ENCODE measurements at regions not wholly inside any gene's neighbourhood (a gene's known extent, or its start where the extent isn't known, plus 50 kb on each side); places are given as distances from the start of the nearest gene placed in this dataset.

DNA sequence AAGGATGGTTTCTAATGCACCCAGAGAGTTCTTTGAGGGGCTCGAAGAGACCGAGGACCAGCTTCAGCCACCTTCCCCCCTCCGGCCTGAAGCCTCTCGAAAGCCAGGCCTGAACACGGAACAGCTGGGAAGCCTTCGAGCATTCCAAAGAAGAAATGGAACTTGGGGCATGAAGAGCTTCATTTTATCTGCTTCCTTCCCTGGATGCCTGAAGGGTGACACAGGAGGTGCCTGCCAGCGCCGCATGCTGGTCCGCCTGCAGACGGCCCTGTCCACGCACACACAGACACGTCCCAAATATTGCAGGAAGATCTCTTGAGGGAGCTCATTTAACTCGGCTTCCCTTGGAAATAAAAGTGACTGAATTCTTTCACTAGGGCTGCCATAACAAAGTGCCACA lies 73.7 kb downstream of the TOMM20 start:
- Histone ChIP-seq H3K23me2 (ENCODE audit: insufficient read length, low read depth, low read length, poor library complexity, severe bottlenecking) (no peaks in the 10 kb centered on the region), H2BK15ac (ENCODE audit: low read depth, low read length) (no peak overlapping the region), H4K8ac (replicated peaks; ENCODE audit: insufficient read length, low read depth, low read length) (no peak overlapping the region), H3K79me2 (ENCODE audit: insufficient read depth, low read length) (no peaks in the 10 kb centered on the region), H3K4me2 (ENCODE audit: insufficient read depth, insufficient read length, low read length) (no peak overlapping the region), H2BK5ac (ENCODE audit: insufficient read length, low read length) (no peak overlapping the region), H4K5ac (ENCODE audit: insufficient read length, low read depth, low read length) (no peak overlapping the region), H3K4ac (ENCODE audit: low read depth, low read length) (no peak overlapping the region), H3K9ac (ENCODE audit: extremely low read depth, insufficient read length, low read length) (no peak overlapping the region), H2AK5ac (ENCODE audit: insufficient read length, low read length) (no peak overlapping the region), H3T11ph (ENCODE audit: low read length) (no peak overlapping the region), H3K56ac (ENCODE audit: insufficient read length, low read depth, low read length) (no peak overlapping the region), H3K9me3 (ENCODE audit: control insufficient read depth, low read depth, low read length) (no peaks in the 10 kb centered on the region), H3K79me1 (ENCODE audit: insufficient read depth, low read depth, low read length, poor library complexity, severe bottlenecking) (no peaks in the 10 kb centered on the region), H4K91ac (ENCODE audit: insufficient read length, low read depth, low read length) (no peak overlapping the region), H2BK12ac (ENCODE audit: insufficient read length, low read depth, low read length) (no peak overlapping the region), H3K27ac (ENCODE audit: insufficient read length, low read depth, low read length) (no peak overlapping the region), H2BK120ac (ENCODE audit: low read depth, low read length, poor library complexity, severe bottlenecking) (no peak overlapping the region), H3K18ac (ENCODE audit: insufficient read length, low read depth, low read length) (no peak overlapping the region), H3K14ac (ENCODE audit: insufficient read depth, low read length) (no peak overlapping the region), H3K23ac (ENCODE audit: insufficient read length, low read depth, low read length) (no peak overlapping the region), H3K27me3 (ENCODE audit: insufficient read depth, low read length) (no peaks in the 10 kb centered on the region), H2AFZ (ENCODE audit: low read length) (no peak overlapping the region), H2BK20ac (ENCODE audit: low read depth, low read length, poor library complexity, severe bottlenecking) (no peak overlapping the region), H4K20me1 (ENCODE audit: control insufficient read depth, insufficient read depth, insufficient read length) (no peaks in the 10 kb centered on the region), H3K4me1 (ENCODE audit: insufficient read depth, low read length) (no peaks in the 10 kb centered on the region; the same call in 1 of the 2 replicates)
- 0 out of 7 replicates have a peak overlapping the region, but pooled peaks of 1 of the 3 experiments have one; percentile 30 for H3K27ac Mint-ChIP-seq
- no peak for TF ChIP-seq CTCF (conservative IDR thresholded peaks at IDR 0.05)
- H3K4me3 Mint-ChIP-seq, result no peak overlapping the region; a peak in 1 of 5 replicates
- no peaks in the 10 kb centered on the region for H3K36me3 Mint-ChIP-seq (ENCODE audit: insufficient read depth in 1 of 3, low read depth in 3 of 3)
- WGBS (ENCODE audit: extremely low coverage, insufficient read length, low lambda C conversion rate), result no CpG with 5 or more reads among the region's 13 CpGs
- no peak for DNase-seq
- H3K4me1 Mint-ChIP-seq, result peaks cover 22 to 30% of the 10 kb centered on the region in 2 experiments
- peaks cover 0 to 3% of the 10 kb centered on the region in 2 experiments; a peak in 1 of 5 replicates for H3K9me3 Mint-ChIP-seq
- H3K27me3 Mint-ChIP-seq (ENCODE audit: low read depth), result peaks cover 4% of the 10 kb centered on the region

All from H9 (cell line).